Naive thymus-derived CD4-positive, alpha-beta T cell (primary cell): ENCODE measurements at regions not wholly inside any gene's neighbourhood (a gene's known extent, or its start where the extent isn't known, plus 50 kb on each side); places are given as distances from the start of the nearest gene placed in this dataset.
"Not testable (repeated sequence)": the region's sequence is repeated elsewhere in the genome, so short reads cannot be mapped to it uniquely, and the experiment has no call there.

Source experiments
- ATAC-seq: fragments of 150-1000 bp; cut with Tn5 transposase; 2 replicates; pipeline ENCODE4 v1.10.0; 2021; ENCODE audit warnings: mild to moderate bottlenecking, moderate library complexity
- CTCF ChIA-PET: fragments of 350-600 bp; sonication (Branson Sonifier 250); formaldehyde crosslinking; loops from one replicate; lab custom pipeline; 2021; ENCODE audit warnings: antibody characterized with exemption; lab: Charles Lee
- POLR2A ChIA-PET: fragments of 350-600 bp; sonication (Branson Sonifier 250); formaldehyde crosslinking; loops from one replicate; lab custom pipeline; 2021; ENCODE audit warnings: antibody characterized with exemption, inconsistent platforms; lab: Charles Lee
- DNase-seq, 9 donors: peaks; one replicate each; pipeline versions ENCODE4 v3.0.0 to v3.0.0-alpha.2; 2020 to 2022; ENCODE audit warnings: mixed read lengths in 1 of 9
- H3K27ac ChIP-seq: one replicate; pipeline ENCODE4 v1.7.0; 2013; ENCODE audit warnings: mild to moderate bottlenecking, low read depth, low read length, moderate library complexity
- H3K27me3 ChIP-seq, 2 donors: one replicate each; pipeline ENCODE4 v1.7.0; 2013; ENCODE audit warnings: low read length in 2 of 2, mild to moderate bottlenecking in 2 of 2, moderate library complexity in 2 of 2; ENCODE audit not compliant: control insufficient read depth in 2 of 2, insufficient read depth in 2 of 2
- H3K36me3 ChIP-seq, 3 experiments: 1 replicate in 2 of 3; 2 replicates in 1 of 3; pipeline ENCODE4 v1.7.0; 2013; ENCODE audit warnings: low read length in 3 of 3, mild to moderate bottlenecking in 3 of 3, moderate library complexity in 1 of 3; ENCODE audit not compliant: insufficient read depth in 3 of 3, control insufficient read depth in 2 of 3
- H3K4me1 ChIP-seq, 2 donors: one replicate each; pipeline ENCODE4 v1.7.0; 2013; ENCODE audit warnings: low read length in 2 of 2, mild to moderate bottlenecking in 2 of 2, moderate library complexity in 1 of 2; ENCODE audit not compliant: control insufficient read depth in 2 of 2, insufficient read depth in 2 of 2
- H3K4me3 ChIP-seq: 2 replicates; pipeline ENCODE4 v1.7.0; 2013; ENCODE audit warnings: mild to moderate bottlenecking, low read length
- H3K9me3 ChIP-seq, 3 experiments: 1 replicate in 2 of 3; 2 replicates in 1 of 3; pipeline ENCODE4 v1.7.0; 2013; ENCODE audit warnings: low read length in 3 of 3; ENCODE audit not compliant: control insufficient read depth in 2 of 3
- H3K27ac Mint-ChIP-seq, 9 donors: one replicate each; pipeline ENCODE4 v1.8.0; 2020 to 2022; ENCODE audit warnings: mixed read lengths in 9 of 9, mild to moderate bottlenecking in 8 of 9, moderate library complexity in 5 of 9, inconsistent platforms in 2 of 9
- H3K27me3 Mint-ChIP-seq, 5 donors: one replicate each; pipeline ENCODE4 v1.8.0; 2021 to 2022; ENCODE audit warnings: mixed read lengths in 5 of 5, mild to moderate bottlenecking in 1 of 5
- H3K36me3 Mint-ChIP-seq, 5 donors: one replicate each; pipeline ENCODE4 v1.8.0; 2020 to 2022; ENCODE audit warnings: mixed read lengths in 5 of 5, mild to moderate bottlenecking in 3 of 5, inconsistent platforms in 1 of 5
- H3K4me1 Mint-ChIP-seq, 7 donors: one replicate each; pipeline ENCODE4 v1.8.0; 2020 to 2022; ENCODE audit warnings: mixed read lengths in 7 of 7, mild to moderate bottlenecking in 3 of 7, inconsistent platforms in 1 of 7
- H3K4me3 Mint-ChIP-seq, 10 donors: one replicate each; pipeline ENCODE4 v1.8.0; 2020 to 2022; ENCODE audit warnings: mild to moderate bottlenecking in 10 of 10, mixed read lengths in 10 of 10, moderate library complexity in 6 of 10, inconsistent platforms in 2 of 10
- H3K9me3 Mint-ChIP-seq, 11 donors: one replicate each; pipeline ENCODE4 v1.8.0; 2020 to 2022; ENCODE audit warnings: mixed read lengths in 11 of 11, mild to moderate bottlenecking in 4 of 11, inconsistent platforms in 1 of 11, moderate library complexity in 1 of 11
- intact Hi-C, 2 donors: fragments of 100-400 bp; cut with micrococcal nuclease; formaldehyde crosslinking; loops; one replicate each; pipeline ENCODE4 v1.15.1; 2023

- Mint-ChIP-seq H3K4me1 (no peaks in the 10 kb centered on the region), H3K4me3 (no peak overlapping the region), H3K27me3 (peaks cover 7 to 26% (median 12%) of the 10 kb centered on the region in 5 donors), H3K36me3 (no peaks in the 10 kb centered on the region), H3K9me3 (no peaks in the 10 kb centered on the region), H3K27ac (no peak overlapping the region)
- DNase-seq (no peak), ATAC-seq (no peak)
- Histone ChIP-seq H3K27me3 (no peaks in the 10 kb centered on the region), H3K4me3 (no peak overlapping the region), H3K4me1 (no peaks in the 10 kb centered on the region), H3K27ac (no peak overlapping the region), H3K9me3 (no peaks in the 10 kb centered on the region), H3K36me3 (no peaks in the 10 kb centered on the region)
- intact Hi-C loops, result no loop called here
- POLR2A ChIA-PET, result no interaction called here
- CTCF ChIA-PET, result interaction anchor here (0.6 kb wide), 1 partner anchor 56 kb away, joined by 3 read pairs; no protein-coding TSS in a partner anchor
Observed at GRCh38 chr2:35821675-35822074, 533.9 kb upstream of the CRIM1 start.

DNA sequence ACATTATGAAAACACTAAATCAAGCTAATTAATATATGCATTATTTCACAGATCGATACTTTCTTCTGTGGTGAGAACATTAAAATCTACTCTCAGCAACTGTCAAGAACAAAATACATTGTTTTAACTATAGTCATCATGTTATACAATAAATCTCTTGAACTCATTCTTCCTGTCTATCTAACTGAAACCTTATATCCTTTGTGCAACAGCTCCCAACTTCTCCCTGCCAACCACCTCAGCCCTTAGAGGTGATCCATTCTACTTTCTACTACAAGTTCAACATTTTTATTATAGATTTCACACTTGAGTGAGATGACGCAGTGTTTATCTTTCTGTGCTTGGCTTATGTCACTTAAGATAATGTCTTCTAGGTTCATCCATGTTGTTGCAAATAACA lies 535.2 kb upstream of the CRIM1 start:
- CTCF ChIA-PET, result no interaction called here

DNA sequence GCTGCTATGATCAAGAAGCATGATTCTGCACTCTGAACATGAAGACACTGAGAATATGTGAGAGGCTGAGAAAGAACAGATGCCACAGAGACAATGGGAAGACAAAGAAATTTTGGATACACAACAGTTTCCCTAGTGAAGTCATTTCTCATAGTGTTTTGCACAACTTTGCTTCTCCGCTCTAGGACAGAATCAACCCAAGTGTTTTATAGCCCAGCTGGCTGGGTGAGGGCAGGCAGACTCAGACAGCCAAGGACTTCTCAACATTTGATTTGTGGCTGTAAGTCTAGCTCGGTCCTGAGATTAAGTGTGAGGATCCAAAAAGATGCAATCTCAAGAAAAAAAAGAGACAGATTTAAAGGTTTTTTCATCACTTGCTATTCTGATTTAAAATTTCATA lies 536.5 kb upstream of the CRIM1 start:
- Histone ChIP-seq H3K27ac (no peak overlapping the region), H3K36me3 (no peaks in the 10 kb centered on the region), H3K9me3 (no peaks in the 10 kb centered on the region), H3K27me3 (no peaks in the 10 kb centered on the region), H3K4me1 (no peaks in the 10 kb centered on the region), H3K4me3 (no peak overlapping the region)
- intact Hi-C loops, result no loop called here
- ATAC-seq, result no peak
- H3K9me3 Mint-ChIP-seq, result peaks cover 0 to 4% (median 0%) of the 10 kb centered on the region in 11 donors
- CTCF ChIA-PET, result no interaction called here
- no peaks in the 10 kb centered on the region for H3K36me3 Mint-ChIP-seq
- H3K27me3 Mint-ChIP-seq, result peaks cover 7 to 35% (median 19%) of the 10 kb centered on the region in 5 donors
- DNase-seq, result no peak
- POLR2A ChIA-PET, result no interaction called here
- no peak overlapping the region for H3K27ac Mint-ChIP-seq
- H3K4me1 Mint-ChIP-seq, result no peaks in the 10 kb centered on the region
- no peak overlapping the region for H3K4me3 Mint-ChIP-seq

More for the DNA sequence above, 535.2 kb upstream of the CRIM1 start:
- DNase-seq, result no peak
- H3K9me3 ChIP-seq, result no peaks in the 10 kb centered on the region
- H3K27ac Mint-ChIP-seq, result no peak overlapping the region
- no peak overlapping the region for H3K4me3 ChIP-seq
- H3K27me3 Mint-ChIP-seq, result peaks cover 7 to 35% (median 19%) of the 10 kb centered on the region in 5 donors
- no peaks in the 10 kb centered on the region for H3K36me3 ChIP-seq
- no peaks in the 10 kb centered on the region for H3K4me1 ChIP-seq
- no peak for ATAC-seq
- H3K27ac ChIP-seq, result no peak overlapping the region
- POLR2A ChIA-PET, result no interaction called here
- H3K36me3 Mint-ChIP-seq, result no peaks in the 10 kb centered on the region
- no peak overlapping the region for H3K4me3 Mint-ChIP-seq
- H3K9me3 Mint-ChIP-seq, result peaks cover 0 to 4% (median 0%) of the 10 kb centered on the region in 11 donors
- H3K4me1 Mint-ChIP-seq, result no peaks in the 10 kb centered on the region
- intact Hi-C loops, result no loop called here
- no peaks in the 10 kb centered on the region for H3K27me3 ChIP-seq

- H3K36me3 ChIP-seq, H3K4me1 Mint-ChIP-seq, H3K9me3 ChIP-seq, H3K36me3 Mint-ChIP-seq, CTCF ChIA-PET, ATAC-seq, H3K27ac ChIP-seq, DNase-seq, intact Hi-C loops, H3K27ac Mint-ChIP-seq, POLR2A ChIA-PET, H3K27me3 ChIP-seq, H3K4me1 ChIP-seq, H3K9me3 Mint-ChIP-seq, H3K4me3 Mint-ChIP-seq, H3K4me3 ChIP-seq: not testable (repeated sequence)
- peaks cover 7 to 35% (median 19%) of the 10 kb centered on the region in 5 donors for H3K27me3 Mint-ChIP-seq
Observed at GRCh38 chr2:35818359-35818758, 537.2 kb upstream of the CRIM1 start.

DNA sequence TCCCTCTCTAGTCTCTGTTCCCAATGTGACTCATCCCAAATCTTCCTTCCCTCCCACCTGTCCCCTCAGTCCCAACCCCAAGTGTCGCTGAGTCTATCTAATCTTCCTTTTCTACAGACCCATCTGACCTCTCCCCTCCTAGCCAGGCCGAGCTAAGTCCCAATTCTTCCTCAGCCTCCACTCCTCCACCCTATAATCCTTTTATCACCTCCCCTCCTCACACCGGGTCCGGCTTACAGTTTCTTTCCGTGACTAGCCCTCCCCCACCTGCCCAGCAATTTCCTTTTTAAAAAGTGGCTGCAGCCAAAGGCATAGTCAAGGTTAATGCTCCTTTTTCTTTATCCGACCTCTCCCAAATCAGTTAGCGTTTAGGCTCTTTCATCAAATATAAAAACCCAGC lies 541.0 kb upstream of the CRIM1 start:
- H3K4me3 Mint-ChIP-seq, H3K4me1 Mint-ChIP-seq, DNase-seq, H3K27ac ChIP-seq, POLR2A ChIA-PET, H3K4me1 ChIP-seq, H3K9me3 Mint-ChIP-seq, H3K27ac Mint-ChIP-seq, H3K36me3 ChIP-seq, CTCF ChIA-PET, ATAC-seq, H3K9me3 ChIP-seq, H3K36me3 Mint-ChIP-seq, H3K27me3 ChIP-seq, H3K4me3 ChIP-seq, intact Hi-C loops: not testable (repeated sequence)
- H3K27me3 Mint-ChIP-seq, result peaks cover 3 to 33% (median 14%) of the 10 kb centered on the region in 5 donors

DNA sequence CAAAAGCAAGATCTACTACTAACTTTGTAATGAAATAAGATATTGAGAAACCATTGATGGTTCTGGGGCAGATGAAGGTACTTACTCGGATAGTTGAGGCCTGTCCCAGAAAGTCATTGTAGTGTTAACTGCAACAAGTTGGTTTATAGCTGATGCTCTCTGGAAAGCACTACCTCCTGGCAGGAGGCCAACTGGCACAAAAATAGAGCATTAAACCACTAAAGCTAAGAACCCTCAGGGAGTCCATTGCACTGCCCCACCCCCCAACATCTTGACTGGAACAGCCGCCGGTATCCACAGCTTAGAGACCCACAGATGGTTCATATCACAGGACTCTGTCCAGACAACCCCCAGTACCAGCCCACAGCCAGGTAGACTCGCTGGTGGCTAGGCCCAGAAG lies 552.5 kb upstream of the CRIM1 start:
- Mint-ChIP-seq H3K9me3 (peaks cover 0 to 39% (median 5%) of the 10 kb centered on the region in 11 donors), H3K4me1 (no peaks in the 10 kb centered on the region), H3K27me3 (peaks cover 0 to 9% (median 4%) of the 10 kb centered on the region in 5 donors), H3K4me3 (no peak overlapping the region), H3K36me3 (no peaks in the 10 kb centered on the region), H3K27ac (no peak overlapping the region)
- DNase-seq (no peak), ATAC-seq (no peak)
- no peaks in the 10 kb centered on the region for H3K9me3 ChIP-seq
- ChIA-PET POLR2A (no interaction called here), CTCF (no interaction called here)
- no peaks in the 10 kb centered on the region for H3K27me3 ChIP-seq
- intact Hi-C loops, result no loop called here
- no peak overlapping the region for H3K4me3 ChIP-seq
- no peak overlapping the region for H3K27ac ChIP-seq
- H3K4me1 ChIP-seq, result no peaks in the 10 kb centered on the region
- H3K36me3 ChIP-seq, result no peaks in the 10 kb centered on the region

GRCh38 chr2:35794796-35795450 lies 560.7 kb upstream of the CRIM1 start:
- no peaks in the 10 kb centered on the region for H3K4me1 Mint-ChIP-seq
- ChIA-PET POLR2A (no interaction called here), CTCF (interaction anchor here (0.6 kb wide), 1 partner anchor 752 kb away, joined by 3 read pairs; no protein-coding TSS in a partner anchor)
- Histone ChIP-seq H3K4me3 (no peak overlapping the region), H3K27ac (no peak overlapping the region), H3K27me3 (no peaks in the 10 kb centered on the region), H3K9me3 (no peaks in the 10 kb centered on the region), H3K36me3 (no peaks in the 10 kb centered on the region), H3K4me1 (no peaks in the 10 kb centered on the region)
- ATAC-seq (no peak), DNase-seq (no peak)
- H3K27ac Mint-ChIP-seq, result no peak overlapping the region
- intact Hi-C loops, result no loop called here
- H3K9me3 Mint-ChIP-seq, result peaks cover 0 to 10% (median 0%) of the 10 kb centered on the region in 11 donors
- peaks cover 0 to 15% (median 8%) of the 10 kb centered on the region in 5 donors for H3K27me3 Mint-ChIP-seq
- no peaks in the 10 kb centered on the region for H3K36me3 Mint-ChIP-seq
- no peak overlapping the region for H3K4me3 Mint-ChIP-seq
